Osteoblast (primary cell): ENCODE measurements at regions not wholly inside any gene's neighbourhood (a gene's known extent, or its start where the extent isn't known, plus 50 kb on each side); places are given as distances from the start of the nearest gene placed in this dataset.

Experiments used
- DNase-seq: peaks from one replicate; pipeline ENCODE4 v3.0.0; 2011; ENCODE audit warnings: low spot score, mixed read lengths; ENCODE audit not compliant: insufficient read length; ENCODE audit errors: missing footprints
- H2AFZ ChIP-seq: 2 replicates; pipeline ENCODE4 v1.6.0; 2011; ENCODE audit warnings: mild to moderate bottlenecking, low read length
- H3K27ac ChIP-seq: 2 replicates; pipeline ENCODE4 v1.5.1; 2011; ENCODE audit warnings: mild to moderate bottlenecking, low read depth, low read length, moderate library complexity
- H3K27me3 ChIP-seq: 2 replicates; pipeline ENCODE4 v1.6.0; 2012; ENCODE audit warnings: mild to moderate bottlenecking, control low read depth, inconsistent platforms, low read length, moderate library complexity; ENCODE audit not compliant: insufficient read depth
- H3K36me3 ChIP-seq: 2 replicates; pipeline ENCODE4 v1.5.1; 2011; ENCODE audit warnings: mild to moderate bottlenecking, low read length, control low read depth, moderate library complexity; ENCODE audit not compliant: insufficient read depth
- H3K4me1 ChIP-seq: 2 replicates; pipeline ENCODE4 v1.5.1; 2011; ENCODE audit warnings: mild to moderate bottlenecking, low read length, control low read depth, moderate library complexity; ENCODE audit not compliant: insufficient read depth
- H3K4me2 ChIP-seq: 2 replicates; pipeline ENCODE4 v1.6.0; 2011; ENCODE audit warnings: mild to moderate bottlenecking, low read length; ENCODE audit not compliant: insufficient read depth
- H3K4me3 ChIP-seq: fragments of 200-600 bp; sonication (generic); 3 replicates; pipeline ENCODE4 v1.5.1; 2012; ENCODE audit warnings: mild to moderate bottlenecking, low read length, inconsistent platforms; ENCODE audit not compliant: insufficient read depth
- H3K79me2 ChIP-seq: 2 replicates; pipeline ENCODE4 v1.6.0; 2012; ENCODE audit warnings: mild to moderate bottlenecking, low read length, control low read depth, inconsistent platforms; ENCODE audit not compliant: insufficient read depth
- H3K9me3 ChIP-seq: 2 replicates; pipeline ENCODE4 v1.5.1; 2011; ENCODE audit warnings: low read depth, low read length, control low read depth
- H4K20me1 ChIP-seq: 2 replicates; pipeline ENCODE4 v1.6.0; 2012; ENCODE audit warnings: mild to moderate bottlenecking, low read length, control low read depth; ENCODE audit not compliant: insufficient read depth
- CTCF ChIP-seq: IDR thresholded peaks from 2 replicates; pipeline ENCODE4 v1.5.1; 2011; ENCODE audit warnings: mild to moderate bottlenecking, low read depth, low read length, moderate library complexity; ENCODE audit errors: extremely low read depth

- Histone ChIP-seq H3K36me3 (no peaks in the 10 kb centered on the region), H3K79me2 (no peaks in the 10 kb centered on the region), H3K4me2 (no peak overlapping the region), H3K4me1 (peaks cover 23% of the 10 kb centered on the region), H3K9me3 (no peaks in the 10 kb centered on the region), H3K27ac (no peak overlapping the region), H3K27me3 (no peaks in the 10 kb centered on the region), H3K4me3 (no peak overlapping the region), H2AFZ (no peak overlapping the region), H4K20me1 (no peaks in the 10 kb centered on the region)
- no peak for TF ChIP-seq CTCF
- DNase-seq = no peak
Observed at GRCh38 chr9:87795178-87795577, 69.3 kb downstream of the CTSL start.

GRCh38 chr9:87796196-87796595 lies 70.3 kb downstream of the CTSL start:
- H3K4me3 ChIP-seq = no peak overlapping the region
- TF ChIP-seq CTCF = no peak
- no peak overlapping the region for H3K27ac ChIP-seq
- no peaks in the 10 kb centered on the region for H4K20me1 ChIP-seq
- no peak overlapping the region for H3K4me2 ChIP-seq
- peaks cover 23% of the 10 kb centered on the region for H3K4me1 ChIP-seq
- DNase-seq = no peak
- H3K9me3 ChIP-seq = no peaks in the 10 kb centered on the region
- H3K27me3 ChIP-seq = no peaks in the 10 kb centered on the region
- no peaks in the 10 kb centered on the region for H3K79me2 ChIP-seq
- no peak overlapping the region for H2AFZ ChIP-seq
- H3K36me3 ChIP-seq = no peaks in the 10 kb centered on the region

GRCh38 chr9:87798261-87798833 lies 72.4 kb downstream of the CTSL start:
- no peak overlapping the region for H3K4me2 ChIP-seq
- DNase-seq = no peak
- no peak overlapping the region for H2AFZ ChIP-seq
- H3K36me3 ChIP-seq = no peaks in the 10 kb centered on the region
- H3K4me3 ChIP-seq = no peak overlapping the region
- TF ChIP-seq CTCF = no peak
- no peaks in the 10 kb centered on the region for H4K20me1 ChIP-seq
- no peak overlapping the region for H3K27ac ChIP-seq
- no peaks in the 10 kb centered on the region for H3K79me2 ChIP-seq
- peaks cover 4% of the 10 kb centered on the region for H3K4me1 ChIP-seq
- H3K27me3 ChIP-seq = no peaks in the 10 kb centered on the region
- no peaks in the 10 kb centered on the region for H3K9me3 ChIP-seq

- Histone ChIP-seq H3K9me3 (no peaks in the 10 kb centered on the region), H3K4me2 (no peak overlapping the region), H3K36me3 (no peaks in the 10 kb centered on the region), H3K27me3 (no peaks in the 10 kb centered on the region), H3K79me2 (no peaks in the 10 kb centered on the region), H3K4me1 (no peaks in the 10 kb centered on the region), H2AFZ (no peak overlapping the region), H3K4me3 (no peak overlapping the region), H3K27ac (no peak overlapping the region), H4K20me1 (no peaks in the 10 kb centered on the region)
- TF ChIP-seq CTCF = no peak
- no peak for DNase-seq
Observed at GRCh38 chr9:87799503-87799902, 73.6 kb downstream of the CTSL start.
